ENCODE measurements at regions not wholly inside any gene's neighbourhood (a gene's known extent, or its start where the extent isn't known, plus 50 kb on each side); places are given as distances from the start of the nearest gene placed in this dataset.

DNA sequence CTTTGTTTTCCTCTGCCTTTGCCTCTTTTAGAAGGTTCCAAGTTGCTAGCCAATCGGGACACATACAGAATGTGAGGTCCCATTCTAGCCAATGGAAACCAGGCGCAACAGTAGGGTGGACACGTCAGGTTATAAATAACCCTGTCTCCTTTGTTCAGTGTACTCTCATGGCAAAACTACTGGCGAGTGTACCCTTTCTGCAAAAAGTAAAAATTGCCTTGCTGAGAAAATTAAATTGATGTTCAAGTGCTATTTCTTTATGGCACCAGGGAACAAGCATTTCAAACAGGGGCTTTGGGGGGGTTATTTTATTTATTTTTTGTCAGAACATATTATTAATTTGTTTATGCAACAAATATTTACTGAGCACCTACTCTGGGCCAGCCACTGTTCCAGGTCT is 123.6 kb upstream of the SRSF6 start:
- TF ChIP-seq, protein P1, sequence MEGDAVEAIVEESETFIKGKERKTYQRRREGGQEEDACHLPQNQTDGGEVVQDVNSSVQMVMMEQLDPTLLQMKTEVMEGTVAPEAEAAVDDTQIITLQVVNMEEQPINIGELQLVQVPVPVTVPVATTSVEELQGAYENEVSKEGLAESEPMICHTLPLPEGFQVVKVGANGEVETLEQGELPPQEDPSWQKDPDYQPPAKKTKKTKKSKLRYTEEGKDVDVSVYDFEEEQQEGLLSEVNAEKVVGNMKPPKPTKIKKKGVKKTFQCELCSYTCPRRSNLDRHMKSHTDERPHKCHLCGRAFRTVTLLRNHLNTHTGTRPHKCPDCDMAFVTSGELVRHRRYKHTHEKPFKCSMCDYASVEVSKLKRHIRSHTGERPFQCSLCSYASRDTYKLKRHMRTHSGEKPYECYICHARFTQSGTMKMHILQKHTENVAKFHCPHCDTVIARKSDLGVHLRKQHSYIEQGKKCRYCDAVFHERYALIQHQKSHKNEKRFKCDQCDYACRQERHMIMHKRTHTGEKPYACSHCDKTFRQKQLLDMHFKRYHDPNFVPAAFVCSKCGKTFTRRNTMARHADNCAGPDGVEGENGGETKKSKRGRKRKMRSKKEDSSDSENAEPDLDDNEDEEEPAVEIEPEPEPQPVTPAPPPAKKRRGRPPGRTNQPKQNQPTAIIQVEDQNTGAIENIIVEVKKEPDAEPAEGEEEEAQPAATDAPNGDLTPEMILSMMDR (IDR thresholded peaks at IDR 0.05; ENCODE audit: insufficient read depth, low read length) = no peak
- TF ChIP-seq, protein P2, sequence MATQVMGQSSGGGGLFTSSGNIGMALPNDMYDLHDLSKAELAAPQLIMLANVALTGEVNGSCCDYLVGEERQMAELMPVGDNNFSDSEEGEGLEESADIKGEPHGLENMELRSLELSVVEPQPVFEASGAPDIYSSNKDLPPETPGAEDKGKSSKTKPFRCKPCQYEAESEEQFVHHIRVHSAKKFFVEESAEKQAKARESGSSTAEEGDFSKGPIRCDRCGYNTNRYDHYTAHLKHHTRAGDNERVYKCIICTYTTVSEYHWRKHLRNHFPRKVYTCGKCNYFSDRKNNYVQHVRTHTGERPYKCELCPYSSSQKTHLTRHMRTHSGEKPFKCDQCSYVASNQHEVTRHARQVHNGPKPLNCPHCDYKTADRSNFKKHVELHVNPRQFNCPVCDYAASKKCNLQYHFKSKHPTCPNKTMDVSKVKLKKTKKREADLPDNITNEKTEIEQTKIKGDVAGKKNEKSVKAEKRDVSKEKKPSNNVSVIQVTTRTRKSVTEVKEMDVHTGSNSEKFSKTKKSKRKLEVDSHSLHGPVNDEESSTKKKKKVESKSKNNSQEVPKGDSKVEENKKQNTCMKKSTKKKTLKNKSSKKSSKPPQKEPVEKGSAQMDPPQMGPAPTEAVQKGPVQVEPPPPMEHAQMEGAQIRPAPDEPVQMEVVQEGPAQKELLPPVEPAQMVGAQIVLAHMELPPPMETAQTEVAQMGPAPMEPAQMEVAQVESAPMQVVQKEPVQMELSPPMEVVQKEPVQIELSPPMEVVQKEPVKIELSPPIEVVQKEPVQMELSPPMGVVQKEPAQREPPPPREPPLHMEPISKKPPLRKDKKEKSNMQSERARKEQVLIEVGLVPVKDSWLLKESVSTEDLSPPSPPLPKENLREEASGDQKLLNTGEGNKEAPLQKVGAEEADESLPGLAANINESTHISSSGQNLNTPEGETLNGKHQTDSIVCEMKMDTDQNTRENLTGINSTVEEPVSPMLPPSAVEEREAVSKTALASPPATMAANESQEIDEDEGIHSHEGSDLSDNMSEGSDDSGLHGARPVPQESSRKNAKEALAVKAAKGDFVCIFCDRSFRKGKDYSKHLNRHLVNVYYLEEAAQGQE (IDR thresholded peaks at IDR 0.05; ENCODE audit: insufficient replicate concordance, low read depth) = no peak
- no peak for TF ChIP-seq GABPA (IDR thresholded peaks at IDR 0.05; ENCODE audit: low read depth)

All from HL-60 (cell line).